Activated CD4-positive, alpha-beta T cell treated with anti-CD3 and anti-CD28 coated beads, Interleukin-10, Interleukin-2, amounts not matched to agents 100 ng/mL and 50 ng/mL, durations not matched to agents 16 hours and 8 hours (primary cell): ENCODE measurements at regions not wholly inside any gene's neighbourhood (a gene's known extent, or its start where the extent isn't known, plus 50 kb on each side); places are given as distances from the start of the nearest gene placed in this dataset.

Source experiments
- DNase-seq: peaks from one replicate; pipeline ENCODE4 v3.0.0-alpha.2; 2020

DNA sequence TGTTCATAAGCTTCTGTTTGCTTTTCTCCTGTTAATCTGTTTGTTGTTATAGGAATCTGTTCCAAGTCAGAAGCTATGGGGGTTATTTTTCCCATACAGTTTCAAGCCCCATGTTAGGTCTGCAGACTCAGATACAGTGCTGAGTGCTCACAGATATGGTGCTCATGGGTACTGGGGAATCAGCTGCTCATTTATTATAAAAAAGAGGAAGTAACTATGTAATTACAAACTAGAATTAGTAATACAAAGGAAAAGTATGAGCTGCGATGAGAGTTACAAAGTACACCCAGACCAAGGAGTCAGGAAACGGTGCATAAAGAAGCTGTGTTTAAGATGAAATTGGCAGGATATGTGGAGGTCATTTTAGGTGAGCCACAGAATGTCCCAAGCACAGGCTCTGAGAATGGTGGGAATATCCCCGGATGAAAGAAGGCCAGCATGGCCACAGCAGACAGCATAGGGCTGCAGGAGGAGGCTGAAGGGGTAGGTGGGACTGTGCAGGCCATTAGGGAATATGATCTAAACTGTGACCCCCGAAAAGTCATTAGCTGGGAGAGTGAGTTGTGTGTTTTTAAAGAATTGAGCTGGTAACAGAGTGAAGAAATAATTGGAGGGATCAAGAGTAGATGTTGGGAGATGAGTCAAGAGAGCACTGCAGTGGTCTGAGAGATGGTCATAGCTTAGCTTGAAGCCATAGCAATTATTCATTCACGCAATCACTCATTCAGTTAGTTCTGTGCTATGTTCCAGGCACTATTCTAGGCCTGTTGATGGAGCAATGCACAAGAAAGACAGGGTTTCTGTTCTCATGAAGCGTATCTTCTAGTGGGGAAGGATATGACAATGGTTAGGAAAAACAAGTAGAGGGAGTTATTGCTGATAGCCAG is 177.4 kb upstream of the UBL3 start:
- DNase-seq, result no peak

DNA sequence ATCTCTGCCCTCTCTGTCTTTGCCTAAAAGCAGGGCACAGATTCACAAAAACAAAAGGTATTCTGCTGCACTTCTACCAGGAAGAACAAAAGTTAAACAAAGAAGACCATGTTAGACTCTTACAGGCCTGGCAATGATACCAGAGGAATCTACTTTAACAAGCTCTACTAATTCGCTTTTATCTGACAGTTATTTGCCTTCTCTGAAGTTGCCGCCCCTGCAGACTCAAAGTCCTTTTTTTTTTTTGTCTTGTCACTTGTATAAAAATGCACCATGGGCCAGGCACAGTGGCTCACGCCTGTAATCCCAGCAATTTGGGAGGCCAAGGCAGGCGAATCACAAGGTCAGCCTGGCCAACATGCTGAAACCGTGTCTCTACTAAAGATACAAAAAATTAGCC is 176.5 kb upstream of the UBL3 start:
- no peak for DNase-seq

DNA sequence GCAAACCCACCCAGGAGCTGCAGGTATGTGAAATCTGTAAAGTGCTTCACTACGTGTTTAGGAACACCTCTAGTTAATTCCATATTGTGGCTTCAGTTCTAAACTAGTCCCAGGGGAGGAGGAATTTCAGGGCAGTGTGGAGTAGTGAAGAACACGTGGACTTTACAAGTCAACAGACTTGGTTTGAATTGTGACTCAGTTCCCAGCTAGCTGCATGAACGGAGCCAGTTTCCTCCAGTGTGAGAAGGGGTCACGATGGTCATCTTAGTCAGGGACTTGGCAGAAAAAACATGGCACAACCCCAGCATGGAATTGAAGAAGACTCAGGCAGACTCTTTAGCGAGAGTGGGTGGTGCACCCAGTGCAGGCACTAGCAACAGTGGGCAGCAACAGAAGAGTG is 175.7 kb upstream of the UBL3 start:
- no peak for DNase-seq

DNA sequence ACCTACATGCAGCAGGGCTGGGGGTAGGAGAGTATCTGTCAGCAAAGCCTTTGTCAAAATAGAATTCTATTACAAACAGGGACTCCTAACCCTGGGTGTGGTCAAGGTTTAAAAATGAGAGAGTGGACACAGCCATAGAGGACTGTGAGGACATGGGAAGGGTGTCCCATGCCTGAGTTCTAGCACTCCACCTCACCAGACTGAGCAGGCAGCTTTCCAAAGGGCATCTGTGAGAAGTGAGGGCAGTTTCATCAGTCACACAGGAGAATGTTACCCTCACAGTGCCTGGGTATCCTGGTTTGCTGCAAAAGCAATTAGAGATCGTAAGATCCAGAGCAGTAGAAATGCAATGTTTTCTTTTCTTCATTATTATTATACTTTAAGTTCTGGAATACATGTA is 174.9 kb upstream of the UBL3 start:
- DNase-seq, result no peak

DNA sequence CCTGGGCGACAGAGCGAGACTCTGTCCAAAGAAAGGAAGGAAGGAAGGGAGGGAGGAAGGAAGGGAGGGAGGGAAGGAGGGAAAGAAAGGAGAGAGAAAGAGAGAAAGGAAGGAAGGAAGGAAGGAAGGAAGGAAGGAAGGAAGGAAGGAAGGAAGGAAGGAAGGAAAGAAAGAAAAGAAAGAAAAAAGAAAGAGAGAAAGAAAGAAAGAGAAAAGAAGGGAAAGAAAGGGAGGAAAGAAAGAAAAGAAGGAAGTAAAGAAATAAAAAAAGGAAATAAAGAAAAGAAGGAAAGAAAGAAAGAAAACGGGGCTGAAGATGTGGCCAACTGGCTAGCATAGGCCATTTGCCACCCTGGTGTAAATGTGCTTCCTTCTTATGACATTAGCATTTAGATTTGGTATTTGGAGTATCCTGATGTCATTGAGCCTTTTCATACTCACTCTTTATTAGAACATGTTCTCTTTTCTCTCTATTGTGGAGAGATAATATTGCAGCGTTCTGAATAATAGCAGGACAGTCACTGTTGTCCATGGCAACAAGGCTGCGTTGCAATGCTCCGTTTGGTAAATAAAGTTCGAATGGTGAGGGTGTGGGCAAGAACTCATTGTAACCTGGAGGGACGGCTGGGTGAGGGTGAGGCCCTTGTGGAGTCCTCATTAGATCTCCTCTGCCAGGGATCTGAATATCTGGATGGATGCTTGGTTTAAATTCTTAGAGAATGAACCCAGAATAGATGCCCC is 173.9 kb upstream of the UBL3 start:
- no peak for DNase-seq

DNA sequence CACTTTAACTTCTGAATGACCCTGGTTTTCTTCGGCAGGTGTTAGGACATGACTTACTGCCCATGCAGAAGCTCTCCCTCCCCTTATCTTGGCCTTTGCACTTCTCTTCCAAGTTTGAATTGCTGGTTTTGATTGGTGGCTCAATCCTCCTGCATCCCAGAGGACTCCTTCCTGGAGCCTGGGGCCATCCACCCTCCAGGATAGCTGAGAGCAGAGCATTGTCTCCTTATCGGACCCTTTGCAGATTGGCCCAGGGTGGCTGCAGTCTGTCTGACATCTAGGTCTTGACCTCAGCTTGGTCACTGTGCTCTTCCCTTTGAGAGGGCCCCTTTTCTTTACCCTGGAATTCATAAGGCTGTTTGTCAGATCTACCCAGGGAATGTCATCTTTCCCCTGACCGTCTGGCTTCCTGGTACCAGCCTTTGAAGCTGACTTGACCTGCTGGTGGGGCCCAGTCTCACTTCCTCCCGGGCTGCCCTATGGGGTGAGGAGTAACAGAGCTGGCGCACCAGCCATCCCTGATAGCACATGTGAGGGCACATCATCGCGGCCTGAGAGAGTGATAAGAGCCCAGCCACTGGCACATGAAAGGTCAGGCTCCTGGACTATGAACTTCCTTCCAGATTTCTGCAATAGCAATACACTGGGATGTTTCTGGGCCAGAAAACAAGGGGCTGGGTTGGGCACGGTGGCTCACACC is 172.9 kb upstream of the UBL3 start:
- DNase-seq, result no peak

DNA sequence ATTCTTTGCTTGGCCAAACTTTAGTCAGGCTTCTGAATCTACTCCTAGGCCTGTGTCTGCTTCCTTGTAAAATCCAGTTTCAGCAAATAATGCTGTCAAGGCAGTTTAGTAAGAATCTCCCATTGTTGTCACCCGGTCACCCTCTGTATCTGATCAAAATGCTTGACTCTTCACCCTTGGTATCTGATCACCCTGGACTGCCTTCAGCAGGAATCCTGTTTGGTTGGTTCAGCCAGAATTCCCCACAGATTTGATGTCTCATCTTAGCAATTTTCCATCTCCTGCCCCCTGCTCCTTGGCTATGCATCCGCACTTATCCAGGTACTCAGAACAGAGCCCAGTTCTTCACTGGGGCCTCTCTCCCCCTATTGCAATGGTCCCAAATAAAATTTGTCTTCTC is 172.4 kb upstream of the UBL3 start:
- DNase-seq, result no peak

DNA sequence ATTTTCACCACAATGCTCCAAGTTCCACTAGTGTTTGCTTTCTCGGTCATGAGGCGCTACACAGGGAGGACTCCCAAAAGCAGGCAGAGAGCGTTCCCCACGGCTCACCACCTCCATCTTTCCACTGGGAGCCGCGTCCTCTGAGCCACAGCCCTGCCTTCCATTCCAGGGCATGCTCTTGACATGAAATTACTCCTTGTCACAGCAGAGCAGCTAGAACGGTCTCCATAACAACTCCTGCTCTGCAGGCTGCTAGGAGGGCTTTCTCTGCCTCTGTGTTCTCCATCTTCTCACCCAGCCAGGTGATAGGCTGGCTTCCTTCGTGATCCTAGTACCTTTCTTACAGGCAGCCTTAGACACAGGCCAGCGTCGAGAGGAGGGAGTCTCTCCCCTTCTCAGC is 171.8 kb upstream of the UBL3 start:
- no peak for DNase-seq

DNA sequence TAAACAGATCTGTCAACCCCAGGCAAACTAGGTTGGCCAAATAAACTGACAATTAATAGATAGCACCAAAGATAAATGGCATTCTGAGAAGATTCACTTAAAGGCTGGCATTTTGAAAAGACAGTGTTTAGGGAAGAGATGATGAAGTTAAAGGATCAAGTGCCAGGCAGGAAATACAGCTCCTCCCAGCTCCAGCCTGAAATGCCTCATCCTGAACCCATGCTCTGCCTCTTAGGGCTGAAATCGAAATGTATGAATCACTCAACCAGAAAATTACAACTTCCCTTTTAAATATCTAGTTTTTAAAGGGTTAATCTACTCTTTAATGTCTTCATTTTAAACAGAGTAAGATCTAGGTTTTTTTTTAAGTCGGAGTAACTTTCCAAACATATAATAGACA is 171.2 kb upstream of the UBL3 start:
- no peak for DNase-seq

DNA sequence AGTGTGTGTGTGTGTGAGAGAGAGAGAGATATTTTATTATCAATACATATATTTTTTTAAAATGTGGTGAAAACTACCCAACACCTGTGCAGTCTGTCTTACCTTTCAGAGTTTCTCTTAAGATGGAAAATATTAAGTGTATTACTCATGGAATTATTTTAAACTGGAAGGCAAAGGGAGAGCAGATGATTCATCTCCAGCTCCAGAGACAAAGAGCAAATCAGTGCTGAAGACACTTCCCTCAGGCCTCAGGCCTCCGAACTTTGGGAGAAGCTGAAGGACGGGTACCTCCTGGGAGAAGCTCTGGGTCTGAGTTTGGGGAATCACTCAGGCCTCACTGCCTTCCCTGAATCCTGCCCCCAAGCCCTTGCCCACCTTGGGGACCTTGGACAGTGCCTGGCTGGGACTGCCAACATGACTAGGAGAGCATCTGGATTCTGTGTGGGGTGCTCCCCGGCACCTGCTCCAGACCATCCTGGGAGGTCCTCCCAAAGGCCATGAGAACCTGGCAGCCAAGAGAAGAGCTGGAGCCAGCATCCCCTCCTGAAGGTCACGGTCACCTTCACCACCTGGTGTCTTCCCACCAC is 170.4 kb upstream of the UBL3 start:
- DNase-seq, result no peak

DNA sequence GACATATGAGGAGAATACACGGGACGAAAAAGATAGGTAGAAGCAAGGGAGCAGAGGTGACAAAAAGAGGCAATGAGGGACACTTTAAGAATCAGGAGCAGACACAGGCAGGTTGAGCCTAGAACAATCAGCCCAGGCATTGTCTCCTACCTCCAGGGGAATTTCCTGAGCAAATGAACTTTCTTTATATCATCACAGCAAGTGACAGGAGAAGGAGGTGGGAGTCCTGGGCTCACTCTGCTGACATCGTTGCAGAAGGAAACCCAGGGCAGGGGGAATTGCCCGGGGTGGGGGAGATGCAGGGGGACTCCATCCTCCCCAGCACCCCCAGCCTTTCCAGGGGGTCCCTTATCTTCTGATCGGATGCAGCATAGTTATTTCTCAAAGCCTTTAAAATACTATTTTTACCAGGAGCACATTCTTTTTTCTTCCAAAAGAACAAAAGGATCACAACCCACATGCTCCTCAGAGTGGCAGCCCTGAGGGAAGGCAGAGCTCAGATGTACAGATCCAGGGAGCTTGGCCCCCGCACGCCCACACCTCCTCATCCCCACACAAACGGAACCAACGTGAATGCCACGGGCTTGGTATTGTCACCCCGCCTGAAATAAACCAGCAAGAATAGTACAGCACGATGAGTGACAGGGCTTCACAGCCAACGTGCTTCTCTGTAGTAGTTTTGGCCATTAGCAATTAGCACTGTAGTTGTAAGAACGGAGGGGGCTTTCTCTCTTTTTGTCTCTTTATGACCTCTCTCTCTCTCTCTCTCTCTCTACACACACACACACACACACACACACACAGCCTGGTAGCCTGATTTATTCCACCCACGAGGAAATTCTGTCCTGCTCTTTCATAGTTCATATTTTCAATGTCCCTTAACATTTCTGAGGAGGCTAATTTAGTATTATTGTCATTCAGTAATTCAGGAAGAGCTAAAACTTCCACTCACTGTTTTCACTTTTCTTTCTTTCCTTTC is 169.5 kb upstream of the UBL3 start:
- DNase-seq, result no peak

DNA sequence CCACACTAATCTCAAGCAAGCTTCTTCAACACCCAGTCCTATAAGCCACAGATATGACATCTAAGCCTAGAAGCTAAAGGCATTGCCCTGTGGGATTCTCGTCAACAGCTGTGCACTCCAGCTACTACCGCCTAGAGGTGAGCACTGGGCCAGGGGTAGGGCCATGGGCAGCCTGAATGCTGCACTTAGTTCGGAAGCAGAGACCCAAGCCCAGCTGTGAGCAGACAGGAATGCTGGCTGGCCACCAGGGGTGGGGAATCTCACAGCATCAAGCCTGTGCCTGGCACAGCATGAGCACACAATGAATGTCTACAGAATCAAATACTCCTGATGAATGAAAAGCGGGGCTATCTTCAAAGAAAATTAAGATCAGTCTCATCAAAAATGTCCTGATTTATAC is 167.5 kb upstream of the UBL3 start:
- DNase-seq, result no peak

DNA sequence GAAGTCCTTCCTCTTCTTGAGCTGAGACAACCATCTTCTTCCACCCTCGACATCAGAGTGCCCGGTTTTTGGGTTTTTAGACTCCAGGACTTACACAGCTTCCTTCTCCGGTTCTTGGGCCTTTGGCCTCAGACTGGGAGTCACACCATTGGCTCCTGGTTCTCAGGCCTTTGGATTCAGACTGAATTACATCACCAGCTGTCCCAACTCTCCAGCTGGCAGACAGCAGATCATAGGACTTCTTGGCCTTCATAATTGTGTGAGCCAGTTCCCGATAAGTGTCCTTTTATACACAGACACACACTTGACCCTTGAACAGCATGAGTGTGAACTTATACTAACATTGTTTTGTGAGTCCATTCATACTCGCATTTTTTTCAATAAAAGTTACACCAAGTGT is 166.0 kb upstream of the UBL3 start:
- DNase-seq, result no peak

DNA sequence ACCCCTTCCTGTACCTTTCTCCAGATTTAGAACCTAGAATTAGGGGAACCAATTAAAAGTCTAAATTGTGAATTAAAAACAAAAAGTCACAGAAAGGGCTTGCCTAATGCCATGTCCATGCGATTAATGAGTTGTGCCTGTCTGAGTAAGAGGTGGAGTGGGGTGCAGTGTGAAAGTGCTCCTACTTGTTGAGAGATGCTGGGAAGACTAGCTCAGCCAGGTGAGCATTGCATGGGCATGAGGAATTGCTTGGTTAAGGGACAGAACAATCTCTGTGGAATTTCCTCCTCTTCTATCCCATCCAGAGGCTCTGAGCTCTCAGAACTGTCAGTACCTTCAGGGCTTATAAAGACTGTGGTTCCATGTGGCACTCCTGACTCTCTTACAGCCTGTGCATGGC is 159.0 kb upstream of the UBL3 start:
- no peak for DNase-seq

DNA sequence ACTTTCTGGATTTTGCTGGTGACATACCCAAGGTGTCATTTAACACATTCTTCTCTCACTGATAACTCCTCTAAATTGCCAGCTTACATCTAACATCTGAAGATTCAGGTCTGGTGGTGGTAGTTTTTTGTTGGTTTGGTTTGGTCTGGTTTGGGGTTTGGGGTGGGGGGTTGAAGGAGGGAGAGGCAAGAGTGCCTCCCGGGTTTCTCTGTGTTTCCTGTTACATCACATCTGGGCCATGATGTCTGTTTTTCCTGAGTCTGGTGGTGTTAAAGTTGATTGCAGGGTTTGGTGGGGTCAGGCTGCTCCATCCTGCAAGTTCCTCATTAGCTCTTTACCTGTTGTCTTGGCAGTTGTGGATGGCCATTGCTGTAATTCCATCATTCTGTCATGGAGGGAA is 155.8 kb upstream of the UBL3 start:
- DNase-seq, result no peak

DNA sequence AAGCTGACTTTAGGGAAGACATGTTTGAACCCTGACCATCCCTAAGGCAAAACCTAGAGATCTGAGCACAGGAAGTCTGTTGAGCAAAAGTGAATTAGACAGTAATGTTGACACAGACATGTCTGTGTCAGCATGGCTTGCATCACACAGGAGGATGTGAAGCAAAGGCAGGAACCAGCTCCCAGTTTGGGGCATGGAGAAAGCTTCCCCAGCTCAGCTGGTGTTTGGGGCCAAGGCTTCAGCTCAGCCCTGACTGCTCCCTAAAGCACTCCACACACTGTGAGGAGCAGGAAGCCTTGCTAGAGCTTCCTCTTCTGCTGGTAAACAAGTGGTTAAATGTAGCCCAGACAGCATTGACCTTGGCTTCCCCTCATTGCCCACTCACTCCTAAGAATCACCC is 153.8 kb upstream of the UBL3 start:
- no peak for DNase-seq

DNA sequence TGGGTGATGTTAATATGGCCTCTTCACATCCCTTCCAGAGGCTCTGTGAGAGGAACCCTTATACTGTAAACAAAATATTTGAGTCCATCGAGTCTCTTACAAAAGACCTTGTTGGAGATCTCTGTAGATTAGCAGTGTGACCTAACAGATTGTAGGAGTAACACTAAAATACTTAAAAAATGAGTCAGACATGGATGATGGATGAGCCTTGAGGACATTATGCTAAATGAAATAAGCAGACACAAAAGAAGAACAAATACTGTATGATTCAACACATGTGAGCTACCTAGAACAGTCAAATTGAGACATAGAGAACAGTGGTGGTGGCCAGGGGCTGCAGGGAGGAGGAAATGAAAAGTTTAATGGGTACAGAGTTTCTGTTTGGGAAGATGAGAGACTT is 152.2 kb upstream of the UBL3 start:
- DNase-seq, result peak; percentile 42

DNA sequence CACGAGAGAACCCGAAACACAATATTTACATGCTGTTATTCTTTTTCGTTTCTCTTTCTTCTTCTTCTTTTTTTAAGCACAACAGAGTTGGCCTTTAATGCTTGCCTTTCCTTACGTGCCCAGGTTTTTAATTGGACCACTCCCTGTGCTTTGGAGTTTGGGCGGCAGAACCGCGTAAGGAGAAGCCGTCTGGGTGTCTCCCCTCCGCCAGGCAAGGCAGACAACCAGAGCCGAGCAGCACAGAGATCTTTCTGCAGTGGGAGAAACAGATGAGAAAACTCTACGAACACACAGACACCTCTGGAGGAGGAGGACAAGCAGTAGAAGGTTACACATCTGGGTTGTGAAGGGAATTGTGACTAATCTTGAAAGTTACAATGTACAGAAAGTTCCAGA is 150.0 kb upstream of the UBL3 start:
- no peak for DNase-seq

DNA sequence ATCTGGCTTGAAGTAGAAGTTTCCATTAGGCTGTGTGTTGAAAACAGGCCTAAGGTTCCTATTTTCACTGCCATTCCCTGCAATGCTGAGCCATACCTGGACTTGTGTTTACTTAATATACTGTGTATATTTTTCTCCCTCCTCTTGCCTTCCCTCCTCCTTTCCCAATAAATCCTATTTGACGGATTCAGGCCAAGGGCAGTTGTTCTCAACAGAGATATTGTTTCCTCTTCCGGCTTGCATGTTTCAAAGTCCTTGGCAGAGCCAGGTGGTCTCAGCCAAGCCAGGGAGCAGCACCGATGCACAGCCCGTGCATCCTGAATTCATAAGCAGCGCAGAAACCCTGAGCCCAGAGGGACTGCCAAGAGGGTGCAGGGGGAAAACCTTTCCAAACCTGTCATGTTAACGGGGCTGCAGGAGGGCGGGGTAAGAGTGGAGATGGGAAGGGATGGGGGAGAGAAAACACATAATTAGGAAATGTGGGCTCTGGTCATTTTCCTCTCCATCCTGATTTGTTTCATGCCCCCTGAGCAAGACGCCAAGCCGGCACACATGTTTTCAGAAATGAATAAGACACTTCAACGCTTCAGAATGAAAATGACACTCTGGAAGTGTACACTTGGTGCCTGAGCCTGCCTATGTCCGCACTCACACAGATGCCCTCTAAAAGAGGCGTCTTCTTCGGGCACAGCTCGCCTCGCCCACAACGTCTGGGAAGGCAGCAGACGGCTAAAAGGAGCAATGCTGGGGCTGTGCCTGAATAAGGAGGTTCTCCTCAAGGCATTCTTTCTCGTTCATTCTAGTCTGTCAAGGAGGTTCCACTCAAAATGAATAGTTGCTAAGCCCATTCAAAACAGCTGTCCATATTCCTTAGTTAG is 149.3 kb upstream of the UBL3 start:
- no peak for DNase-seq

DNA sequence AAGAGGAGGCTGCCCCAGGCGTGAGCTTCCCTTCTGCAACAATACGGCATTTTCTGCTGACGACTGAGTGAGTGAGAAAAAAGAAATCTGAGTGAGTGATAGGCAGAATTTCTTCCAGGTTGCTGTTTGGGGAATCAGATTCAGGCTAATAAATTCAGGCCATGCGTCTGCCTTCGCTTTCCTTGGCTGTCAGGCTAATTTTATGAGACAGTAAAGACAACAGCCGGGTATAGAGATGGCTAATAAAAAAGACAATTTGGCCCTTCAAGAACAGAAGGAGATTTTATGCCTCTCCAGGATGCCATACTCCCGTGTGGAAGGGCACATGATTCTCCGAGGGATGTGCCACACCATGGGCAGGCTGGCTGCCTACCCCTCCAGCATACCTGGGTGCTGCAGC is 145.9 kb upstream of the UBL3 start:
- no peak for DNase-seq

DNA sequence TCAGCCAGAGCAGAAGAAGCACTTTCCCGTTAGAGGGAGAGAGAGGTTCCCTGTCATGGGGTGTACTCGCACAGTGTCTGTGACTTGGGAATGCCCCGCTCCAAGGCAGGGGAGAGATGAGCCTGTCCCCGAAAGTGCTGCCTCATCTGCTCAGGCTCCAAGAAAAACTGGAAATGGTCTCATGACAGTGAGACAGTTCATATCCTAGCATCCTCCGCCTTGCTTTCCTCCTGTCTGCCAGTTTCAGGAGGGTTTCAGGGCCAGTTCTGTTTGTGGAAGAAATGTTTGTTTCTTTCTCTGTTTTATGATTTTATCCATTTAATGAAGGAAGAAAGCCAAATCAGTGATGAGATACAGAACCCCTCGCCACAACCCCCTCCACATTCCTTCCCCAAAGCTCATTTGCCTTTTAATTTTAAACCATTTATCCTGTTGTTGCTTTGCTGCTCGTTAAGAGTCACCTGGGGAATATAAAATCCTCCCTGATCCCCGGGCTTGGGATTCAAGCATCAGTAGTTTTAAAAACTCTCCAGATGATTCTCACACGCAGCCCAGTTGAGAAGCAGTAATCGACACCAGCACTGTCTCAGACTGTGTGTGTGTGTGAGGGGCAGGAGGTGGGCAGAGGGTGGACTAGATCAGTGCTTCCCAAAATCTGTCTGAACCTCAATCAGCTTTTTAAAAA is 144.6 kb upstream of the UBL3 start:
- DNase-seq, result no peak
